Loucy (cell line): ENCODE measurements at regions not wholly inside any gene's neighbourhood (a gene's known extent, or its start where the extent isn't known, plus 50 kb on each side); places are given as distances from the start of the nearest gene placed in this dataset.

Source experiments
- H2AFZ ChIP-seq: fragments of 200-600 bp; sonication (generic); 2 replicates; pipeline ENCODE4 v1.6.0; 2016; ENCODE audit warnings: antibody characterized with exemption, mild to moderate bottlenecking, low read length, moderate library complexity
- H3F3A ChIP-seq: fragments of 200-600 bp; 2 replicates; pipeline ENCODE4 v1.6.0; 2016; ENCODE audit warnings: antibody characterized with exemption, low read depth, mild to moderate bottlenecking
- H3K27me3 ChIP-seq: fragments of 200-600 bp; sonication (generic); 2 replicates; pipeline ENCODE4 v1.6.1; 2014; ENCODE audit warnings: low read length, mild to moderate bottlenecking; ENCODE audit not compliant: insufficient read depth, poor library complexity, severe bottlenecking
- H3K36me3 ChIP-seq: fragments of 200-600 bp; sonication (generic); 2 replicates; pipeline ENCODE4 v1.6.1; 2016; ENCODE audit warnings: low read length; ENCODE audit not compliant: insufficient read depth
- H3K4me1 ChIP-seq: fragments of 200-600 bp; sonication (generic); 2 replicates; pipeline ENCODE4 v1.5.1; 2014; ENCODE audit warnings: low read length, mild to moderate bottlenecking; ENCODE audit not compliant: insufficient read depth, poor library complexity, severe bottlenecking
- H3K4me2 ChIP-seq: fragments of 200-600 bp; sonication (generic); 2 replicates; pipeline ENCODE4 v1.6.0; 2014; ENCODE audit warnings: antibody characterized with exemption, low read length, low read depth, mild to moderate bottlenecking; ENCODE audit not compliant: poor library complexity, severe bottlenecking
- H3K4me3 ChIP-seq: fragments of 200-600 bp; sonication (generic); 2 replicates; pipeline ENCODE4 v1.5.1; 2014; ENCODE audit warnings: low read length, mild to moderate bottlenecking, mixed read lengths; ENCODE audit not compliant: poor library complexity, severe bottlenecking
- H3K79me2 ChIP-seq: fragments of 200-600 bp; sonication (generic); 2 replicates; pipeline ENCODE4 v1.6.1; 2014; ENCODE audit warnings: low read length; ENCODE audit not compliant: insufficient read depth
- H3K9ac ChIP-seq: fragments of 200-600 bp; sonication (generic); 2 replicates; pipeline ENCODE4 v1.6.0; 2014; ENCODE audit warnings: mild to moderate bottlenecking, low read depth, low read length, moderate library complexity; ENCODE audit not compliant: poor library complexity, severe bottlenecking
- H3K9me2 ChIP-seq: fragments of 200-600 bp; sonication (generic); replicated peaks from 2 replicates; pipeline ENCODE4 v1.6.1; 2016; ENCODE audit warnings: low read depth, low read length, mixed read lengths
- H3K9me3 ChIP-seq: fragments of 200-600 bp; sonication (generic); 2 replicates; pipeline ENCODE4 v1.6.1; 2014; ENCODE audit warnings: mild to moderate bottlenecking, antibody characterized with exemption, low read length, low read depth; ENCODE audit not compliant: insufficient read depth
- H4K20me1 ChIP-seq: fragments of 200-600 bp; sonication (generic); 2 replicates; pipeline ENCODE4 v1.6.0; 2014; ENCODE audit warnings: antibody characterized with exemption, low read length, mild to moderate bottlenecking; ENCODE audit not compliant: insufficient read depth, poor library complexity, severe bottlenecking
- CTCF ChIP-seq: fragments of 200-600 bp; sonication (generic); conservative IDR thresholded peaks from 2 replicates; pipeline ENCODE4 v1.5.1; 2014; ENCODE audit warnings: mild to moderate bottlenecking, antibody characterized with exemption, low read length
- EZH2phosphoT487 ChIP-seq: fragments of 200-600 bp; IDR thresholded peaks from 2 replicates; pipeline ENCODE4 v1.6.1; 2018; ENCODE audit warnings: antibody characterized with exemption, mild to moderate bottlenecking, moderate library complexity, borderline replicate concordance

- Histone ChIP-seq H3K9me2 (no peaks in the 10 kb centered on the region), H3K9ac (no peak overlapping the region), H3K4me3 (no peak overlapping the region), H3K79me2 (no peaks in the 10 kb centered on the region), H3K4me2 (no peak overlapping the region), H3K36me3 (no peaks in the 10 kb centered on the region), H3K9me3 (no peaks in the 10 kb centered on the region), H3F3A (no peaks in the 10 kb centered on the region), H2AFZ (no peak overlapping the region), H3K4me1 (no peaks in the 10 kb centered on the region), H4K20me1 (no peaks in the 10 kb centered on the region), H3K27me3 (no peaks in the 10 kb centered on the region)
- TF ChIP-seq EZH2phosphoT487 (no peak), CTCF (no peak)
These were observed 223.0 kb downstream of the BTG1 start for GRCh38 chr12:91922674-91923073.

- Histone ChIP-seq H3K79me2 (no peaks in the 10 kb centered on the region), H3F3A (no peaks in the 10 kb centered on the region), H2AFZ (no peak overlapping the region), H4K20me1 (no peaks in the 10 kb centered on the region), H3K9me2 (no peaks in the 10 kb centered on the region), H3K9ac (no peak overlapping the region), H3K27me3 (no peaks in the 10 kb centered on the region), H3K36me3 (no peaks in the 10 kb centered on the region), H3K4me2 (no peak overlapping the region), H3K9me3 (no peaks in the 10 kb centered on the region), H3K4me3 (no peak overlapping the region), H3K4me1 (no peaks in the 10 kb centered on the region)
- no peak for TF ChIP-seq CTCF
- TF ChIP-seq EZH2phosphoT487: no peak
These were observed 223.5 kb downstream of the BTG1 start for GRCh38 chr12:91922139-91922538.

DNA sequence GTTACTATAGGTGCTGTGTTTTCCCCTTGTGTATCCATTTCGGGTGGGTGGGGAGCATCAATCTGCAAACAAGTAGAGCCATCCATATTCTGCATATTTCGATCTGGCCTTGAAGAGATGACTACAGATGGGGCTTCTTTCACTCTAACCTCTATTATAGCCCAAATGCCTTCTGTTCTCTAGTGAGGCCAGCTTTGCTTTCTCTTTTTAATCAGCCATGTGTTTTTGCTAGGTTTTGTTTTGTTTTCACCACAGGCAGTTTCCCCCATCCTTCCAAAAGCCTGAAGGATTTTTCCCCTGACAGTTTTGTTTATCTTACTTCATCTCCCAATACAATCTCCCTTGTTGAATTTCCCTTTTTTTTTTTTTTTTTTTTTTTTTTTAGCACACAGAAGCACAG lies 224.1 kb downstream of the BTG1 start:
- Histone ChIP-seq H4K20me1 (no peaks in the 10 kb centered on the region), H3K4me3 (no peak overlapping the region), H3K79me2 (no peaks in the 10 kb centered on the region), H3K4me1 (no peaks in the 10 kb centered on the region), H3K4me2 (no peak overlapping the region), H3K9ac (no peak overlapping the region), H3K36me3 (no peaks in the 10 kb centered on the region), H3F3A (no peaks in the 10 kb centered on the region), H3K9me3 (no peaks in the 10 kb centered on the region), H2AFZ (no peak overlapping the region), H3K9me2 (no peaks in the 10 kb centered on the region), H3K27me3 (no peaks in the 10 kb centered on the region)
- TF ChIP-seq EZH2phosphoT487 (no peak), CTCF (no peak)
